ENCODE measurements at regions not wholly inside any gene's neighbourhood (a gene's known extent, or its start where the extent isn't known, plus 50 kb on each side); places are given as distances from the start of the nearest gene placed in this dataset.

- H3K9me3 ChIP-seq (ENCODE audit: control insufficient read depth, low read length): no peaks in the 10 kb centered on the region
- H3K27ac ChIP-seq (ENCODE audit: insufficient read depth, low read length, poor library complexity, severe bottlenecking): no peak overlapping the region
- H3K4me3 ChIP-seq (ENCODE audit: insufficient read depth, low read depth, low read length, poor library complexity, severe bottlenecking): no peak overlapping the region
- H3K4me1 ChIP-seq (ENCODE audit: control insufficient read depth, insufficient read depth, low read length, poor library complexity, severe bottlenecking): no peaks in the 10 kb centered on the region
- DNase-seq: no peak
- H3K36me3 ChIP-seq (ENCODE audit: control insufficient read depth, insufficient read depth, low read length): no peaks in the 10 kb centered on the region
- H3K27me3 ChIP-seq (replicated peaks; ENCODE audit: control insufficient read depth, insufficient read depth, low read length, poor library complexity, severe bottlenecking): no peaks in the 10 kb centered on the region
Observed at GRCh38 chr13:104065328-104065727, 999.1 kb upstream of the SLC10A2 start.

GRCh38 chr13:104057861-104058260 is 991.6 kb upstream of the SLC10A2 start:
- H3K4me3 ChIP-seq (ENCODE audit: insufficient read depth, low read depth, low read length, poor library complexity, severe bottlenecking): no peak overlapping the region
- H3K4me1 ChIP-seq (ENCODE audit: control insufficient read depth, insufficient read depth, low read length, poor library complexity, severe bottlenecking): no peaks in the 10 kb centered on the region

GRCh38 chr13:104045907-104046306 is 979.7 kb upstream of the SLC10A2 start:
- H3K4me3 ChIP-seq (ENCODE audit: insufficient read depth, low read depth, low read length, poor library complexity, severe bottlenecking): no peak overlapping the region
- H3K36me3 ChIP-seq (ENCODE audit: control insufficient read depth, insufficient read depth, low read length): no peaks in the 10 kb centered on the region
- DNase-seq: no peak
- no peak overlapping the region for H3K27ac ChIP-seq (ENCODE audit: insufficient read depth, low read length, poor library complexity, severe bottlenecking)
- H3K9me3 ChIP-seq (ENCODE audit: control insufficient read depth, low read length): no peaks in the 10 kb centered on the region
- H3K27me3 ChIP-seq (replicated peaks; ENCODE audit: control insufficient read depth, insufficient read depth, low read length, poor library complexity, severe bottlenecking): no peaks in the 10 kb centered on the region
- no peaks in the 10 kb centered on the region for H3K4me1 ChIP-seq (ENCODE audit: control insufficient read depth, insufficient read depth, low read length, poor library complexity, severe bottlenecking)

More at GRCh38 chr13:104057861-104058260, 991.6 kb upstream of the SLC10A2 start:
- no peaks in the 10 kb centered on the region for H3K27me3 ChIP-seq (replicated peaks; ENCODE audit: control insufficient read depth, insufficient read depth, low read length, poor library complexity, severe bottlenecking)
- no peak for DNase-seq
- no peak overlapping the region for H3K27ac ChIP-seq (ENCODE audit: insufficient read depth, low read length, poor library complexity, severe bottlenecking)
- H3K9me3 ChIP-seq (ENCODE audit: control insufficient read depth, low read length): no peaks in the 10 kb centered on the region
- H3K36me3 ChIP-seq (ENCODE audit: control insufficient read depth, insufficient read depth, low read length): no peaks in the 10 kb centered on the region

- DNase-seq: no peak
- H3K4me3 ChIP-seq (ENCODE audit: insufficient read depth, low read depth, low read length, poor library complexity, severe bottlenecking): no peak overlapping the region
- H3K27me3 ChIP-seq (replicated peaks; ENCODE audit: control insufficient read depth, insufficient read depth, low read length, poor library complexity, severe bottlenecking): no peaks in the 10 kb centered on the region
- no peak overlapping the region for H3K27ac ChIP-seq (ENCODE audit: insufficient read depth, low read length, poor library complexity, severe bottlenecking)
- no peaks in the 10 kb centered on the region for H3K36me3 ChIP-seq (ENCODE audit: control insufficient read depth, insufficient read depth, low read length)
- no peaks in the 10 kb centered on the region for H3K4me1 ChIP-seq (ENCODE audit: control insufficient read depth, insufficient read depth, low read length, poor library complexity, severe bottlenecking)
- H3K9me3 ChIP-seq (ENCODE audit: control insufficient read depth, low read length): no peaks in the 10 kb centered on the region
Observed at GRCh38 chr13:104043184-104043583, 977.0 kb upstream of the SLC10A2 start.

GRCh38 chr13:104034891-104035290 is 968.7 kb upstream of the SLC10A2 start:
- Histone ChIP-seq H3K27me3 (replicated peaks; ENCODE audit: control insufficient read depth, insufficient read depth, low read length, poor library complexity, severe bottlenecking) (no peaks in the 10 kb centered on the region), H3K36me3 (ENCODE audit: control insufficient read depth, insufficient read depth, low read length) (no peaks in the 10 kb centered on the region), H3K4me3 (ENCODE audit: insufficient read depth, low read depth, low read length, poor library complexity, severe bottlenecking) (no peak overlapping the region)

GRCh38 chr13:104025303-104025702 is 959.1 kb upstream of the SLC10A2 start:
- H3K27ac ChIP-seq (ENCODE audit: insufficient read depth, low read length, poor library complexity, severe bottlenecking): no peak overlapping the region

More at GRCh38 chr13:104034891-104035290, 968.7 kb upstream of the SLC10A2 start:
- no peaks in the 10 kb centered on the region for H3K4me1 ChIP-seq (ENCODE audit: control insufficient read depth, insufficient read depth, low read length, poor library complexity, severe bottlenecking)
- H3K9me3 ChIP-seq (ENCODE audit: control insufficient read depth, low read length): no peaks in the 10 kb centered on the region
- H3K27ac ChIP-seq (ENCODE audit: insufficient read depth, low read length, poor library complexity, severe bottlenecking): no peak overlapping the region
- no peak for DNase-seq

GRCh38 chr13:104024416-104025170 is 958.4 kb upstream of the SLC10A2 start:
- H3K4me3 ChIP-seq (ENCODE audit: insufficient read depth, low read depth, low read length, poor library complexity, severe bottlenecking): no peak overlapping the region
- H3K36me3 ChIP-seq (ENCODE audit: control insufficient read depth, insufficient read depth, low read length): no peaks in the 10 kb centered on the region
- no peaks in the 10 kb centered on the region for H3K27me3 ChIP-seq (replicated peaks; ENCODE audit: control insufficient read depth, insufficient read depth, low read length, poor library complexity, severe bottlenecking)
- DNase-seq: no peak
- no peaks in the 10 kb centered on the region for H3K9me3 ChIP-seq (ENCODE audit: control insufficient read depth, low read length)
- H3K4me1 ChIP-seq (ENCODE audit: control insufficient read depth, insufficient read depth, low read length, poor library complexity, severe bottlenecking): no peaks in the 10 kb centered on the region
- no peak overlapping the region for H3K27ac ChIP-seq (ENCODE audit: insufficient read depth, low read length, poor library complexity, severe bottlenecking)

More at GRCh38 chr13:104025303-104025702, 959.1 kb upstream of the SLC10A2 start:
- Histone ChIP-seq H3K27me3 (replicated peaks; ENCODE audit: control insufficient read depth, insufficient read depth, low read length, poor library complexity, severe bottlenecking) (no peaks in the 10 kb centered on the region), H3K4me1 (ENCODE audit: control insufficient read depth, insufficient read depth, low read length, poor library complexity, severe bottlenecking) (no peaks in the 10 kb centered on the region), H3K9me3 (ENCODE audit: control insufficient read depth, low read length) (no peaks in the 10 kb centered on the region), H3K4me3 (ENCODE audit: insufficient read depth, low read depth, low read length, poor library complexity, severe bottlenecking) (no peak overlapping the region), H3K36me3 (ENCODE audit: control insufficient read depth, insufficient read depth, low read length) (no peaks in the 10 kb centered on the region)
- no peak for DNase-seq

- Histone ChIP-seq H3K27ac (ENCODE audit: insufficient read depth, low read length, poor library complexity, severe bottlenecking) (no peak overlapping the region), H3K36me3 (ENCODE audit: control insufficient read depth, insufficient read depth, low read length) (no peaks in the 10 kb centered on the region), H3K9me3 (ENCODE audit: control insufficient read depth, low read length) (no peaks in the 10 kb centered on the region), H3K4me3 (ENCODE audit: insufficient read depth, low read depth, low read length, poor library complexity, severe bottlenecking) (no peak overlapping the region), H3K4me1 (ENCODE audit: control insufficient read depth, insufficient read depth, low read length, poor library complexity, severe bottlenecking) (no peaks in the 10 kb centered on the region), H3K27me3 (replicated peaks; ENCODE audit: control insufficient read depth, insufficient read depth, low read length, poor library complexity, severe bottlenecking) (no peaks in the 10 kb centered on the region)
- DNase-seq: no peak
Observed at GRCh38 chr13:104021806-104022397, 955.7 kb upstream of the SLC10A2 start.

GRCh38 chr13:104017317-104017716 is 951.1 kb upstream of the SLC10A2 start:
- H3K4me3 ChIP-seq (ENCODE audit: insufficient read depth, low read depth, low read length, poor library complexity, severe bottlenecking): no peak overlapping the region
- H3K36me3 ChIP-seq (ENCODE audit: control insufficient read depth, insufficient read depth, low read length): no peaks in the 10 kb centered on the region
- no peaks in the 10 kb centered on the region for H3K9me3 ChIP-seq (ENCODE audit: control insufficient read depth, low read length)
- H3K27ac ChIP-seq (ENCODE audit: insufficient read depth, low read length, poor library complexity, severe bottlenecking): no peak overlapping the region
- no peaks in the 10 kb centered on the region for H3K4me1 ChIP-seq (ENCODE audit: control insufficient read depth, insufficient read depth, low read length, poor library complexity, severe bottlenecking)
- no peaks in the 10 kb centered on the region for H3K27me3 ChIP-seq (replicated peaks; ENCODE audit: control insufficient read depth, insufficient read depth, low read length, poor library complexity, severe bottlenecking)
- no peak for DNase-seq

GRCh38 chr13:104015646-104016396 is 949.6 kb upstream of the SLC10A2 start:
- Histone ChIP-seq H3K4me3 (ENCODE audit: insufficient read depth, low read depth, low read length, poor library complexity, severe bottlenecking) (no peak overlapping the region), H3K27me3 (replicated peaks; ENCODE audit: control insufficient read depth, insufficient read depth, low read length, poor library complexity, severe bottlenecking) (no peaks in the 10 kb centered on the region), H3K9me3 (ENCODE audit: control insufficient read depth, low read length) (no peaks in the 10 kb centered on the region), H3K27ac (ENCODE audit: insufficient read depth, low read length, poor library complexity, severe bottlenecking) (no peak overlapping the region), H3K36me3 (ENCODE audit: control insufficient read depth, insufficient read depth, low read length) (no peaks in the 10 kb centered on the region), H3K4me1 (ENCODE audit: control insufficient read depth, insufficient read depth, low read length, poor library complexity, severe bottlenecking) (no peaks in the 10 kb centered on the region)
- no peak for DNase-seq
